ENCODE measurements at regions not wholly inside any gene's neighbourhood (a gene's known extent, or its start where the extent isn't known, plus 50 kb on each side); places are given as distances from the start of the nearest gene placed in this dataset.
"Not testable (repeated sequence)": the region's sequence is repeated elsewhere in the genome, so short reads cannot be mapped to it uniquely, and the experiment has no call there.

GRCh38 chr10:53326401-53327305 lies 554.1 kb upstream of the MBL2 start:
- TF ChIP-seq CTCF (IDR thresholded peaks at IDR 0.05; ENCODE audit: insufficient read depth, low read length, poor library complexity, severe bottlenecking); EZH2phosphoT487 (conservative IDR thresholded peaks at IDR 0.05; ENCODE audit: low read length): not testable (repeated sequence)

Measured in SU-DHL-6 (cell line).